PFSK-1 (cell line): ENCODE measurements at regions not wholly inside any gene's neighbourhood (a gene's known extent, or its start where the extent isn't known, plus 50 kb on each side); places are given as distances from the start of the nearest gene placed in this dataset.

ENCODE experiments used
- FOXP2 ChIP-seq: optimal IDR thresholded peaks from 2 replicates; pipeline ENCODE3; 2011; ENCODE audit warnings: borderline replicate concordance, control low read depth, inconsistent platforms; ENCODE audit not compliant: insufficient read depth; ENCODE audit errors: extremely low read length, extremely low read depth
- POLR2AphosphoS5 ChIP-seq: IDR thresholded peaks from 2 replicates; pipeline ENCODE4 v1.6.1; 2012; ENCODE audit warnings: low read depth, mild to moderate bottlenecking, control low read depth, low read length, moderate library complexity
- SIN3A ChIP-seq: IDR thresholded peaks from 2 replicates; pipeline ENCODE4 v1.6.1; 2012; ENCODE audit warnings: mild to moderate bottlenecking, low read length, moderate library complexity, borderline replicate concordance; ENCODE audit not compliant: insufficient read depth
- TAF1 ChIP-seq: IDR thresholded peaks from 2 replicates; pipeline ENCODE4 v1.6.1; 2012; ENCODE audit warnings: low read length, control low read depth, borderline replicate concordance; ENCODE audit not compliant: insufficient read depth
- TF ChIP-seq, protein P1 (sequence below), 2 experiments: IDR thresholded peaks; 2 replicates each; pipeline versions ENCODE4 v1.6.1 to v1.8.0; 2011 to 2012; ENCODE audit warnings: low read depth in 2 of 2, low read length in 2 of 2, control low read depth in 1 of 2, inconsistent platforms in 1 of 2, mild to moderate bottlenecking in 1 of 2, moderate library complexity in 1 of 2; ENCODE audit not compliant: insufficient read depth in 1 of 2

- no peak for TF ChIP-seq SIN3A
- TF ChIP-seq POLR2AphosphoS5 = no peak
- TF ChIP-seq, protein P1, sequence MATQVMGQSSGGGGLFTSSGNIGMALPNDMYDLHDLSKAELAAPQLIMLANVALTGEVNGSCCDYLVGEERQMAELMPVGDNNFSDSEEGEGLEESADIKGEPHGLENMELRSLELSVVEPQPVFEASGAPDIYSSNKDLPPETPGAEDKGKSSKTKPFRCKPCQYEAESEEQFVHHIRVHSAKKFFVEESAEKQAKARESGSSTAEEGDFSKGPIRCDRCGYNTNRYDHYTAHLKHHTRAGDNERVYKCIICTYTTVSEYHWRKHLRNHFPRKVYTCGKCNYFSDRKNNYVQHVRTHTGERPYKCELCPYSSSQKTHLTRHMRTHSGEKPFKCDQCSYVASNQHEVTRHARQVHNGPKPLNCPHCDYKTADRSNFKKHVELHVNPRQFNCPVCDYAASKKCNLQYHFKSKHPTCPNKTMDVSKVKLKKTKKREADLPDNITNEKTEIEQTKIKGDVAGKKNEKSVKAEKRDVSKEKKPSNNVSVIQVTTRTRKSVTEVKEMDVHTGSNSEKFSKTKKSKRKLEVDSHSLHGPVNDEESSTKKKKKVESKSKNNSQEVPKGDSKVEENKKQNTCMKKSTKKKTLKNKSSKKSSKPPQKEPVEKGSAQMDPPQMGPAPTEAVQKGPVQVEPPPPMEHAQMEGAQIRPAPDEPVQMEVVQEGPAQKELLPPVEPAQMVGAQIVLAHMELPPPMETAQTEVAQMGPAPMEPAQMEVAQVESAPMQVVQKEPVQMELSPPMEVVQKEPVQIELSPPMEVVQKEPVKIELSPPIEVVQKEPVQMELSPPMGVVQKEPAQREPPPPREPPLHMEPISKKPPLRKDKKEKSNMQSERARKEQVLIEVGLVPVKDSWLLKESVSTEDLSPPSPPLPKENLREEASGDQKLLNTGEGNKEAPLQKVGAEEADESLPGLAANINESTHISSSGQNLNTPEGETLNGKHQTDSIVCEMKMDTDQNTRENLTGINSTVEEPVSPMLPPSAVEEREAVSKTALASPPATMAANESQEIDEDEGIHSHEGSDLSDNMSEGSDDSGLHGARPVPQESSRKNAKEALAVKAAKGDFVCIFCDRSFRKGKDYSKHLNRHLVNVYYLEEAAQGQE (IDR thresholded peaks at IDR 0.05; ENCODE audit: insufficient read depth in 1 of 2, low read depth in 2 of 2, low read length in 2 of 2) = no peak
- TF ChIP-seq TAF1 = no peak
- TF ChIP-seq FOXP2 = no peak
These were observed 528.7 kb upstream of the KLF12 start for GRCh38 chr13:74662905-74663304.
